ENCODE measurements at regions not wholly inside any gene's neighbourhood (a gene's known extent, or its start where the extent isn't known, plus 50 kb on each side); places are given as distances from the start of the nearest gene placed in this dataset.

- Histone ChIP-seq H3K4me2 (ENCODE audit: low read depth, low read length) (no peak overlapping the region; the same call in 1 of the 2 replicates), H3K79me2 (ENCODE audit: insufficient read depth, low read length) (no peaks in the 10 kb centered on the region), H3K9ac (ENCODE audit: insufficient read depth, low read depth, low read length) (no peak overlapping the region), H3K27ac (ENCODE audit: extremely low read length, insufficient read depth, low read length) (no peak overlapping the region), H3K9me3 (ENCODE audit: low read length) (no peaks in the 10 kb centered on the region), H4K20me1 (ENCODE audit: insufficient read depth, low read length) (no peaks in the 10 kb centered on the region), H3K4me1 (ENCODE audit: insufficient read depth, low read length) (no peaks in the 10 kb centered on the region), H3K27me3 (ENCODE audit: control insufficient read depth in 1 of 2, insufficient read depth in 2 of 2, low read length in 2 of 2) (0 out of 5 replicates have a peak, but pooled peaks cover 0 to 3% of the 10 kb centered on the region in 2 experiments), H3K36me3 (replicated peaks in 1 of 2; ENCODE audit: control insufficient read depth in 1 of 2, insufficient read depth in 2 of 2, low read length in 2 of 2) (no peaks in the 10 kb centered on the region), H3K4me3 (replicated peaks in 1 of 3; ENCODE audit: insufficient read depth in 1 of 3, low read depth in 2 of 3, low read length in 3 of 3) (no peak overlapping the region), H2AFZ (ENCODE audit: low read length) (no peak overlapping the region)
- POLR2A ChIA-PET: no interaction called here
- no peak for TF ChIP-seq YEATS4 (CRISPR knock-in tag; IDR thresholded peaks at IDR 0.05; ENCODE audit: borderline replicate concordance)
- TF ChIP-seq ZEB1 (IDR thresholded peaks at IDR 0.05; ENCODE audit: insufficient replicate concordance, low read depth): no peak
- TF ChIP-seq CEBPB (IDR thresholded peaks at IDR 0.05; ENCODE audit: borderline replicate concordance, low read depth, low read length): peak; percentile 60; the same call in 1 of the 2 replicates
- peak; percentile 35; the same call in 1 of the 2 replicates for TF ChIP-seq ATF7 (IDR thresholded peaks at IDR 0.05)
- no peak for TF ChIP-seq ATF7 (CRISPR knock-in tag; IDR thresholded peaks at IDR 0.05)
- no peak for TF ChIP-seq ZNF607 (CRISPR knock-in tag; IDR thresholded peaks at IDR 0.05; ENCODE audit: borderline replicate concordance)
- TF ChIP-seq CHCHD3 (CRISPR knock-in tag; IDR thresholded peaks at IDR 0.05): no peak
- TF ChIP-seq NAIF1 (CRISPR knock-in tag; IDR thresholded peaks at IDR 0.05; ENCODE audit: borderline replicate concordance): no peak
- DNase-seq (ENCODE audit: low spot score) (no peak), ATAC-seq (no peak), FAIRE-seq (no peak)
- BruUV-seq (replicated peaks): no TSS peak
- intact Hi-C loops (cut with micrococcal nuclease; ENCODE audit: unreplicated experiment) (no loop called here), in situ Hi-C loops (cut with HindIII; ENCODE audit: extremely low pct_ligation_motif_present, low pct_unique_long_range_greater_than_20kb) (no loop called here)
- CTCF ChIA-PET (ENCODE audit: low intra/inter-chr PET ratio, low total read pairs): no interaction called here
- WGBS (ENCODE audit: low lambda C conversion rate): 6% methylated on average over 6 of the region's 6 CpGs
Observed at GRCh38 chr2:76569819-76570218, 859.1 kb upstream of the GCFC2 start.

GRCh38 chr2:76567478-76567877, 856.8 kb upstream of the GCFC2 start:
- H3K27ac ChIP-seq (ENCODE audit: extremely low read length, insufficient read depth, low read length): no peak overlapping the region
- BruUV-seq (replicated peaks): no TSS peak
- H3K9me3 ChIP-seq (ENCODE audit: low read length): no peaks in the 10 kb centered on the region
- WGBS (ENCODE audit: low lambda C conversion rate): 27% methylated on average over 5 of the region's 5 CpGs
- CTCF ChIA-PET (ENCODE audit: low intra/inter-chr PET ratio, low total read pairs): no interaction called here
- in situ Hi-C loops (cut with HindIII; ENCODE audit: extremely low pct_ligation_motif_present, low pct_unique_long_range_greater_than_20kb): no loop called here
- H2AFZ ChIP-seq (ENCODE audit: low read length): no peak overlapping the region
- POLR2A ChIA-PET: no interaction called here
- H3K36me3 ChIP-seq (replicated peaks in 1 of 2; ENCODE audit: control insufficient read depth in 1 of 2, insufficient read depth in 2 of 2, low read length in 2 of 2): no peaks in the 10 kb centered on the region
- 0 out of 5 replicates have a peak, but pooled peaks cover 0 to 3% of the 10 kb centered on the region in 2 experiments for H3K27me3 ChIP-seq (ENCODE audit: control insufficient read depth in 1 of 2, insufficient read depth in 2 of 2, low read length in 2 of 2)
- no peaks in the 10 kb centered on the region for H4K20me1 ChIP-seq (ENCODE audit: insufficient read depth, low read length)
- intact Hi-C loops (cut with micrococcal nuclease; ENCODE audit: unreplicated experiment): no loop called here
- H3K4me3 ChIP-seq (replicated peaks in 1 of 3; ENCODE audit: insufficient read depth in 1 of 3, low read depth in 2 of 3, low read length in 3 of 3): no peak overlapping the region
- no peak for DNase-seq (ENCODE audit: low spot score)
- no peaks in the 10 kb centered on the region for H3K79me2 ChIP-seq (ENCODE audit: insufficient read depth, low read length)
- H3K4me2 ChIP-seq (ENCODE audit: low read depth, low read length): no peak overlapping the region
- no peak for ATAC-seq
- no peak for FAIRE-seq
- no peak overlapping the region for H3K9ac ChIP-seq (ENCODE audit: insufficient read depth, low read depth, low read length)
- no peaks in the 10 kb centered on the region for H3K4me1 ChIP-seq (ENCODE audit: insufficient read depth, low read length)
- TF ChIP-seq TERF1 (CRISPR knock-in tag; IDR thresholded peaks at IDR 0.05) (no peak), NR2F2 (IDR thresholded peaks at IDR 0.05; ENCODE audit: borderline replicate concordance, low read depth) (no peak), ZNF414 (CRISPR knock-in tag; IDR thresholded peaks at IDR 0.05) (no peak), HINFP (CRISPR knock-in tag; IDR thresholded peaks at IDR 0.05; ENCODE audit: low read depth) (no peak), NFIC (IDR thresholded peaks at IDR 0.05; ENCODE audit: low read length) (no peak), ZNF207 (IDR thresholded peaks at IDR 0.05; ENCODE audit: borderline replicate concordance) (no peak), TRIM24 (CRISPR knock-in tag; IDR thresholded peaks at IDR 0.05) (no peak)
